Stomach (tissue), 8 donors: ENCODE measurements at regions not wholly inside any gene's neighbourhood (a gene's known extent, or its start where the extent isn't known, plus 50 kb on each side); places are given as distances from the start of the nearest gene placed in this dataset.

Source experiments
- DNase-seq, 2 donors: peaks; one replicate each; pipeline versions ENCODE4 v3.0.0 to v3.0.0-alpha.2; 2013 to 2019
- H3K27ac ChIP-seq, 5 donors: fragments of 200-600 bp in 4 of 5; sonication (generic) in 4 of 5; one replicate each; pipeline ENCODE4 v1.5.1; 2013 to 2019; ENCODE audit warnings: mild to moderate bottlenecking in 1 of 5, moderate library complexity in 1 of 5
- H3K27me3 ChIP-seq, 3 donors: fragments of 200-600 bp; sonication (generic); one replicate each; pipeline ENCODE4 v1.5.1; 2017 to 2019; ENCODE audit warnings: mixed run types in 1 of 3
- H3K36me3 ChIP-seq, 4 donors: fragments of 200-600 bp; sonication (generic); 1 replicate in 3 of 4; 2 replicates in 1 of 4; pipeline ENCODE4 v1.5.1; 2016 to 2019
- H3K4me1 ChIP-seq, 4 donors: fragments of 200-600 bp; sonication (generic); one replicate each; pipeline ENCODE4 v1.5.1; 2016 to 2019
- H3K4me3 ChIP-seq, 4 donors: fragments of 200-600 bp; sonication (generic) in 3 of 4; one replicate each; pipeline ENCODE4 v1.5.1; 2016 to 2019; ENCODE audit warnings: mild to moderate bottlenecking in 1 of 4
- H3K9me3 ChIP-seq, 4 donors: fragments of 200-600 bp; sonication (generic); one replicate each; pipeline ENCODE4 v1.5.1; 2016 to 2019
- CTCF ChIP-seq, 7 experiments: fragments of 450-650 bp in 4 of 7; fragments of 200-600 bp in 3 of 7; sonication (generic) in 3 of 7; IDR thresholded peaks; one replicate each; pipeline ENCODE4 v1.5.1; 2016 to 2019; ENCODE audit warnings: antibody characterized with exemption in 7 of 7, control low read depth in 2 of 7, mild to moderate bottlenecking in 1 of 7
- EP300 ChIP-seq: sonication (generic); formaldehyde crosslinking; IDR thresholded peaks from one replicate; pipeline ENCODE4 v1.6.1; 2017; ENCODE audit warnings: antibody characterized with exemption
- POLR2A ChIP-seq, 4 donors: fragments of 450-650 bp; IDR thresholded peaks; one replicate each; pipeline ENCODE4 v1.6.1; 2016; ENCODE audit warnings: antibody characterized with exemption in 4 of 4, control low read depth in 2 of 4, mild to moderate bottlenecking in 1 of 4, moderate library complexity in 1 of 4
- POLR2AphosphoS5 ChIP-seq, 3 donors: sonication (generic); formaldehyde crosslinking; IDR thresholded peaks; one replicate each; pipeline ENCODE4 v1.6.1; 2016; ENCODE audit warnings: antibody characterized with exemption in 3 of 3
- WGBS, 5 donors: extraction: QIAGEN DNeasy Blood & Tissue Kit in 3 of 5; methylation state at CpG; one replicate each; pipeline versions ENCODE4 v1.1.5 to v1.1.7; 2013 to 2018; 5-methylcytosine and 5-hydroxymethylcytosine counted together
- intact Hi-C: fragments of 100-400 bp; cut with DNase I; formaldehyde crosslinking; loops from one replicate; pipeline ENCODE4 v1.15.1; 2023; ENCODE audit warnings: low total_unique reads
- donor health status: healthy with polysubstance abuse.
- donor health status: Bipolar disorder and iron deficiency.
- donor health status: healthy.

GRCh38 chr13:97866346-97866745, 87.1 kb upstream of the IPO5 start:
- H3K36me3 ChIP-seq = no peaks in the 10 kb centered on the region
- intact Hi-C loops = no loop called here
- 90 to 95% (median 93%) methylated on average over 4 of the region's 4 CpGs for WGBS, 5 donors
- DNase-seq = no peak
- no peak overlapping the region for H3K4me3 ChIP-seq
- peaks cover 0 to 16% (median 8%) of the 10 kb centered on the region in 4 donors for H3K9me3 ChIP-seq
- H3K4me1 ChIP-seq = no peaks in the 10 kb centered on the region
- H3K27ac ChIP-seq = no peak overlapping the region
- H3K27me3 ChIP-seq = no peaks in the 10 kb centered on the region
- no peak for TF ChIP-seq POLR2A (IDR thresholded peaks at IDR 0.05)
- TF ChIP-seq POLR2AphosphoS5 (IDR thresholded peaks at IDR 0.05) = no peak
- no peak for TF ChIP-seq EP300
- TF ChIP-seq CTCF (IDR thresholded peaks at IDR 0.05) = no peak

- 59 to 85% (median 82%) methylated on average over 3 of the region's 3 CpGs for WGBS, 5 donors
- no peaks in the 10 kb centered on the region for H3K27me3 ChIP-seq
- no peaks in the 10 kb centered on the region for H3K36me3 ChIP-seq
- H3K4me1 ChIP-seq = no peaks in the 10 kb centered on the region
- TF ChIP-seq POLR2A (IDR thresholded peaks at IDR 0.05) (no peak), EP300 (no peak), POLR2AphosphoS5 (IDR thresholded peaks at IDR 0.05) (no peak), CTCF (IDR thresholded peaks at IDR 0.05) (no peak)
- no peak for DNase-seq
- peaks cover 0 to 16% (median 8%) of the 10 kb centered on the region in 4 donors for H3K9me3 ChIP-seq
- H3K4me3 ChIP-seq = no peak overlapping the region
- H3K27ac ChIP-seq = no peak overlapping the region
- intact Hi-C loops = no loop called here
Observed at GRCh38 chr13:97866751-97867150, 86.7 kb upstream of the IPO5 start.

GRCh38 chr13:97873398-97873797, 80.1 kb upstream of the IPO5 start:
- H3K27ac ChIP-seq = no peak overlapping the region
- intact Hi-C loops = no loop called here
- H3K4me3 ChIP-seq = no peak overlapping the region
- no peak for DNase-seq
- H3K27me3 ChIP-seq = no peaks in the 10 kb centered on the region
- 90 to 100% (median 93%) methylated on average over 1 of the region's 1 CpG for WGBS, 5 donors
- no peaks in the 10 kb centered on the region for H3K36me3 ChIP-seq
- H3K4me1 ChIP-seq = no peaks in the 10 kb centered on the region
- no peaks in the 10 kb centered on the region for H3K9me3 ChIP-seq
- no peak for TF ChIP-seq CTCF (IDR thresholded peaks at IDR 0.05)
- TF ChIP-seq POLR2A (IDR thresholded peaks at IDR 0.05) = no peak
- TF ChIP-seq POLR2AphosphoS5 (IDR thresholded peaks at IDR 0.05) = no peak
- TF ChIP-seq EP300 = no peak

DNA sequence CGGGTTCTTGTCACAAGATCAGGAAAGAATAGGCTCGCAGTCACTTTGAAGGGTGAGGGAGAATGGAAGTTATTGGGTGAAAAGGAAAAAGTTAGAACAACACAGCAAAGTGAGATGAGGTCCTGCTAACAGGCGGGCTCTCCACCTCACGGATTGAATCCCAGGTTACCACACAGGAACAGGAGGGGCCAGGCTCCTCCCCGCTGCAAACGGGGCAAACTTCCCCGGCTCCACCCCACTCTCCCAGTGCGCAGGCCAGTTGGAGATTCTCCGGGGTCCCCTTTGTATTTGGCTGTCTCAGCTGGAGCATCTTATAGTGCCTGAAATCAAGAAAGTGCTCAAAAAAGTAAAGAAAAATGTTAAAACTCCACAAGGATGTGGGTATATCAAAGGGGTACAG, 78.3 kb upstream of the IPO5 start:
- Histone ChIP-seq H3K27me3 (no peaks in the 10 kb centered on the region), H3K9me3 (no peaks in the 10 kb centered on the region), H3K27ac (no peak overlapping the region), H3K4me3 (no peak overlapping the region), H3K36me3 (no peaks in the 10 kb centered on the region), H3K4me1 (no peaks in the 10 kb centered on the region)
- intact Hi-C loops = no loop called here
- no peak for DNase-seq
- 75 to 81% (median 76%) methylated on average over 9 of the region's 9 CpGs for WGBS, 5 donors
- TF ChIP-seq POLR2AphosphoS5 (IDR thresholded peaks at IDR 0.05) (no peak), EP300 (no peak), CTCF (IDR thresholded peaks at IDR 0.05) (no peak), POLR2A (IDR thresholded peaks at IDR 0.05) (no peak)
